ENCODE measurements at regions not wholly inside any gene's neighbourhood (a gene's known extent, or its start where the extent isn't known, plus 50 kb on each side); places are given as distances from the start of the nearest gene placed in this dataset.
"Not testable (repeated sequence)": the region's sequence is repeated elsewhere in the genome, so short reads cannot be mapped to it uniquely, and the experiment has no call there.

GRCh38 chr9:85487872-85488271 lies 253.9 kb downstream of the AGTPBP1 start:
- no peak for DNase-seq

- no peak for DNase-seq
Observed at GRCh38 chr9:85484235-85484634, 257.5 kb downstream of the AGTPBP1 start.

GRCh38 chr9:85483208-85483607 lies 258.5 kb downstream of the AGTPBP1 start:
- DNase-seq: no peak

- no peak for DNase-seq
Observed at GRCh38 chr9:85479305-85479704, 262.4 kb downstream of the AGTPBP1 start.

- no peak for DNase-seq
Observed at GRCh38 chr9:85478847-85479246, 262.9 kb downstream of the AGTPBP1 start.

- not testable (repeated sequence) for DNase-seq
Observed at GRCh38 chr9:85474896-85475295, 266.9 kb downstream of the AGTPBP1 start.

GRCh38 chr9:85471791-85472190 lies 270.0 kb downstream of the AGTPBP1 start:
- no peak for DNase-seq

GRCh38 chr9:85469041-85469440 lies 272.7 kb downstream of the AGTPBP1 start:
- DNase-seq: no peak

GRCh38 chr9:85466834-85467233 lies 274.9 kb downstream of the AGTPBP1 start:
- DNase-seq: no peak

- DNase-seq: not testable (repeated sequence)
Observed at GRCh38 chr9:85458114-85458864, 283.5 kb downstream of the AGTPBP1 start.

GRCh38 chr9:85453850-85454249 lies 287.9 kb downstream of the AGTPBP1 start:
- DNase-seq: no peak

- no peak for DNase-seq
Observed at GRCh38 chr9:85452841-85453240, 288.9 kb downstream of the AGTPBP1 start.

GRCh38 chr9:85451680-85452079 lies 290.1 kb downstream of the AGTPBP1 start:
- DNase-seq: no peak

GRCh38 chr9:85445887-85446286 lies 295.9 kb downstream of the AGTPBP1 start:
- DNase-seq: no peak

- DNase-seq: no peak
Observed at GRCh38 chr9:85444243-85444642, 297.5 kb downstream of the AGTPBP1 start.

- no peak for DNase-seq
Observed at GRCh38 chr9:85443190-85443598, 298.6 kb downstream of the AGTPBP1 start.

GRCh38 chr9:85439791-85440190 lies 302.0 kb downstream of the AGTPBP1 start:
- DNase-seq: no peak

GRCh38 chr9:85433956-85434355 lies 307.8 kb downstream of the AGTPBP1 start:
- DNase-seq: not testable (repeated sequence)

GRCh38 chr9:85433551-85433950 lies 308.2 kb downstream of the AGTPBP1 start:
- DNase-seq: not testable (repeated sequence)

GRCh38 chr9:85433046-85433445 lies 308.7 kb downstream of the AGTPBP1 start:
- DNase-seq: no peak

GRCh38 chr9:85432599-85432998 lies 309.2 kb downstream of the AGTPBP1 start:
- DNase-seq: no peak

GRCh38 chr9:85431339-85432102 lies 310.2 kb downstream of the AGTPBP1 start:
- DNase-seq: no peak

- no peak for DNase-seq
Observed at GRCh38 chr9:85430659-85431338, 311.0 kb downstream of the AGTPBP1 start.

- no peak for DNase-seq
Observed at GRCh38 chr9:85428230-85428629, 313.5 kb downstream of the AGTPBP1 start.

All from stimulated activated CD8-positive, alpha-beta memory T cell treated with anti-CD3 and anti-CD28 coated beads, Interleukin-4, amount 100 ng/mL, for 48 hours (primary cell).